GM06990 (cell line): ENCODE measurements at regions not wholly inside any gene's neighbourhood (a gene's known extent, or its start where the extent isn't known, plus 50 kb on each side); places are given as distances from the start of the nearest gene placed in this dataset.

Experiments
- DNase-seq: peaks from one replicate; pipeline ENCODE4 v3.0.0-alpha.2; 2011; ENCODE audit not compliant: insufficient read length; ENCODE audit errors: extremely low read depth
- H3K27me3 ChIP-seq: replicated peaks from 2 replicates; pipeline ENCODE4 v1.6.0; 2011; ENCODE audit warnings: low read length; ENCODE audit not compliant: control insufficient read depth, insufficient read depth
- H3K36me3 ChIP-seq: 2 replicates; pipeline ENCODE4 v1.5.1; 2011; ENCODE audit warnings: low read length; ENCODE audit not compliant: control insufficient read depth, insufficient read depth
- H3K4me3 ChIP-seq: replicated peaks from 2 replicates; pipeline ENCODE4 v1.5.1; 2011; ENCODE audit warnings: low read depth, mild to moderate bottlenecking, control low read depth, low read length
- TF ChIP-seq, protein P1 (sequence below): IDR thresholded peaks from 2 replicates; pipeline ENCODE4 v1.5.1; 2011; ENCODE audit warnings: low read length, control low read depth, mild to moderate bottlenecking, inconsistent platforms; ENCODE audit not compliant: insufficient read depth, poor library complexity, severe bottlenecking

DNA sequence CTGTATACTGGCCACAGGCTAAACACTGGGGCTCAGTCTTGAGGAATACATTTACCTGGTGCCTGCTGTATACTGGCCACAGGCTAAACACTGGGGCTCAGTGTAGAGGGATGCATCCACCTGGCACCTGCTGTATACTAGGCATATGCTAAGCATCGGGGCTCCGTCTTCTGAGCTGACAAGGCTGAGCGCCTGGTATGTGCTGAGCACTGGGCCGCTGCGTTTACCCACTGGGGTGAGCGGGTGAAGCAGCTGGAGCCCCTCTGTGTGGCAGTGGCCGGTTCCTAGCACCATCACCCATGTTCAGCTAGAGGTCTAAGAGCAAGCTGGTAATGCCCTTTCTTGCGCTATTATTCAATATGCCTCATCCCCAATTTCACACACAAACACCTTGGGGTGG, 93.4 kb downstream of the ADRA2C start:
- peaks cover 2% of the 10 kb centered on the region; the same call in 1 of the 2 replicates for H3K27me3 ChIP-seq
- TF ChIP-seq, protein P1, sequence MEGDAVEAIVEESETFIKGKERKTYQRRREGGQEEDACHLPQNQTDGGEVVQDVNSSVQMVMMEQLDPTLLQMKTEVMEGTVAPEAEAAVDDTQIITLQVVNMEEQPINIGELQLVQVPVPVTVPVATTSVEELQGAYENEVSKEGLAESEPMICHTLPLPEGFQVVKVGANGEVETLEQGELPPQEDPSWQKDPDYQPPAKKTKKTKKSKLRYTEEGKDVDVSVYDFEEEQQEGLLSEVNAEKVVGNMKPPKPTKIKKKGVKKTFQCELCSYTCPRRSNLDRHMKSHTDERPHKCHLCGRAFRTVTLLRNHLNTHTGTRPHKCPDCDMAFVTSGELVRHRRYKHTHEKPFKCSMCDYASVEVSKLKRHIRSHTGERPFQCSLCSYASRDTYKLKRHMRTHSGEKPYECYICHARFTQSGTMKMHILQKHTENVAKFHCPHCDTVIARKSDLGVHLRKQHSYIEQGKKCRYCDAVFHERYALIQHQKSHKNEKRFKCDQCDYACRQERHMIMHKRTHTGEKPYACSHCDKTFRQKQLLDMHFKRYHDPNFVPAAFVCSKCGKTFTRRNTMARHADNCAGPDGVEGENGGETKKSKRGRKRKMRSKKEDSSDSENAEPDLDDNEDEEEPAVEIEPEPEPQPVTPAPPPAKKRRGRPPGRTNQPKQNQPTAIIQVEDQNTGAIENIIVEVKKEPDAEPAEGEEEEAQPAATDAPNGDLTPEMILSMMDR, result no peak
- no peak overlapping the region for H3K4me3 ChIP-seq
- no peaks in the 10 kb centered on the region for H3K36me3 ChIP-seq
- DNase-seq, result no peak

DNA sequence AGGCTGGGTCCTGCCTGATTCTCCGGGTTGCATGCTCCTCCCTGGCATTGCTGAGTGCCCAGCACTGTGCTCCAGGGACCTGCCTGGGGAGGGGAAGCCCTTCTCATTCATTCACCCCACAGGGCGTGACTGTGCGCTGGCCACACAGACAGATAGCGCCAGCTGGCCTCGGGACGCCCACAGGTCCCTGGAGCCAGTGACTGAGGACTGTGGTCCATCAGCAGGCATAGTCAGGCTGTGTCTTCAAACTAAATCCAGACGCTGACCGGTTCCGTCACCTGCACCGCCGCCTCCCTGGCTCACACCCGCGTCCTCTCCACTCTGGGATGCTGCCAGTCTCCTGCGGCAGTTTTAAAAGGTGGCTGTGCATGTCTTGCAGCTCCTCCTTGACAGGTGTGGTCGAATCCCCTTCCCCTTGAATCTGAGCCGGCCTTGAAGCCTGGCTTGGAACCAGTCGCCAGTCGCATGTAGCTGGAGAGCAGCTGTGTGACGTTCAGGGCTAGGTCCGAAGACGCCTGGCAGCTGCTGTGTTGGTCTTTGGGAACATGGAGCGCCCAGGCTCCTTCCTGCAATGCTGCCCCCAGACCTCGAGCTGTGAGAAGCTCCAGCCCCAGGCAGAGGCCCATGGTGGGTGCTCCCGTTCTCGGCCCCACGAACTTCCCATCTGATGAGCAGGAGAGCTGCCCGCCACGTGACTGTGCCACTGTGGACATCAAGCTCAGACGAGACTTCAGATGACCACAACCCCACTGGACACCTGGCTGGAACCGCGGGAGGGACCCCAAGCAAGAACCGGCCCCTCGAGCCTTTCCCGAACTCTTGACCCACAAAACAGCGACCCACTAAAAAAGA, 94.1 kb downstream of the ADRA2C start:
- H3K4me3 ChIP-seq, result no peak overlapping the region
- H3K36me3 ChIP-seq, result no peaks in the 10 kb centered on the region
- peaks cover 2% of the 10 kb centered on the region; the same call in 1 of the 2 replicates for H3K27me3 ChIP-seq
- TF ChIP-seq, protein P1, result no peak
- no peak for DNase-seq

- H3K36me3 ChIP-seq, result no peaks in the 10 kb centered on the region
- TF ChIP-seq, protein P1, result no peak
- H3K27me3 ChIP-seq, result peaks cover 2% of the 10 kb centered on the region; the same call in 1 of the 2 replicates
- DNase-seq, result no peak
- no peak overlapping the region for H3K4me3 ChIP-seq
Measured at GRCh38 chr4:3860913-3861636, 94.9 kb downstream of the ADRA2C start.

DNA sequence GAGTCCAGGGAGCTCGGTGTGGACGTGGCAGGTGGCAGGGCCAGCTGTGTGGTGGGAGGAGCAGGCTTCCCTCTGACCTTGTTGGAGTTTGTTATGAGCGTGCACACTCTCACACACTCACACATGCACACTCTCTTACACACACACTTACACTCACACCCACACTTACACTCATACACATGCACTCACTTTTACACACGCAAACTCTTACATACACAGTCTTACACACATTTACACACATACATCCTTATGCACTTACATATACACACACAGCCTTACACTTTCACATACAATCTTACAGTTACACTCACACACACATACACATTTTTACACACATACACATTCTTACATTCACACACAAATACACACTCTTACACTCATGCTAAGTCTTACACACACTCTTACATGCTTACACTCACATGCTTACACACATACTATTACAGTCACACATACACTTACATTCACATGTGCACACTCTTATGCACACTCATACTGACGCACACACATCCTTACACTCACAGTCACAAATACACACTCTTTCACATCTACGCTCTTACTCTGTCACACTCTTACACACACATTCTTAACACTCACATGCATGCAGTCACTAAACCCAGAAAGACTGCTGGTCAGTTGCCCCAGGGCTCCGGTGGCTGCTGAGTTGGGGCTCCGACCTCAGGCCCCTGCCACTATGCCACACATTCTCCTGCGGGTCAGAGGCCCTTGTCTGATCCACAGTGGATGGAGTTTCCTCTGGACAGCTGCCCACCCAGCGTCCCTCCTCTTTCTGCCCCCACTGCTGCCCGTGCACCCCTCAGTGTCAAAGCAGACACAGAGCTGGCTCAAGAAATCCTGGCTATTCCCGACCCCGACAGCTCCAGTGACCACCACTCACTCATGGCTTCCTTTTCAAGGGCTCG, 95.8 kb downstream of the ADRA2C start:
- H3K36me3 ChIP-seq, result no peaks in the 10 kb centered on the region
- no peak overlapping the region for H3K4me3 ChIP-seq
- TF ChIP-seq, protein P1, result no peak
- DNase-seq, result no peak
- peaks cover 2% of the 10 kb centered on the region; the same call in 1 of the 2 replicates for H3K27me3 ChIP-seq

GRCh38 chr4:3862640-3863420, 96.6 kb downstream of the ADRA2C start:
- H3K4me3 ChIP-seq, result no peak overlapping the region
- H3K36me3 ChIP-seq, result no peaks in the 10 kb centered on the region
- TF ChIP-seq, protein P1, result no peak
- DNase-seq, result no peak
- peaks cover 2% of the 10 kb centered on the region; the same call in 1 of the 2 replicates for H3K27me3 ChIP-seq
